ENCODE measurements at regions not wholly inside any gene's neighbourhood (a gene's known extent, or its start where the extent isn't known, plus 50 kb on each side); places are given as distances from the start of the nearest gene placed in this dataset.
"Not testable (repeated sequence)": the region's sequence is repeated elsewhere in the genome, so short reads cannot be mapped to it uniquely, and the experiment has no call there.

- no peak for DNase-seq (ENCODE audit: low read depth in 4 of 4, low spot score in 3 of 4)
Measured at GRCh38 chr14:81738946-81739659, 205.4 kb upstream of the SEL1L start.

- no peak for DNase-seq (ENCODE audit: low read depth in 4 of 4, low spot score in 3 of 4)
Measured at GRCh38 chr14:81743605-81744004, 210.0 kb upstream of the SEL1L start.

GRCh38 chr14:81751198-81751597 lies 217.5 kb upstream of the SEL1L start:
- DNase-seq (ENCODE audit: low read depth in 4 of 4, low spot score in 3 of 4) = no peak

GRCh38 chr14:81759541-81759940 lies 225.9 kb upstream of the SEL1L start:
- DNase-seq (ENCODE audit: low read depth in 4 of 4, low spot score in 3 of 4) = no peak

- DNase-seq (ENCODE audit: low read depth in 4 of 4, low spot score in 3 of 4) = no peak
Measured at GRCh38 chr14:81765651-81766275, 232.1 kb upstream of the SEL1L start.

GRCh38 chr14:81766321-81766915 lies 232.8 kb upstream of the SEL1L start:
- DNase-seq (ENCODE audit: low read depth in 4 of 4, low spot score in 3 of 4) = no peak

- DNase-seq (ENCODE audit: low read depth in 4 of 4, low spot score in 3 of 4) = no peak
Measured at GRCh38 chr14:81767266-81767995, 233.8 kb upstream of the SEL1L start.

GRCh38 chr14:81771651-81772275 lies 238.1 kb upstream of the SEL1L start:
- no peak for DNase-seq (ENCODE audit: low read depth in 4 of 4, low spot score in 3 of 4)

- DNase-seq (ENCODE audit: low read depth in 4 of 4, low spot score in 3 of 4) = no peak
Measured at GRCh38 chr14:81772381-81772780, 238.7 kb upstream of the SEL1L start.

GRCh38 chr14:81776531-81776930 lies 242.9 kb upstream of the SEL1L start:
- no peak for DNase-seq (ENCODE audit: low read depth in 4 of 4, low spot score in 3 of 4)

- DNase-seq (ENCODE audit: low read depth in 4 of 4, low spot score in 3 of 4) = not testable (repeated sequence)
Measured at GRCh38 chr14:81781798-81782197, 248.1 kb upstream of the SEL1L start.

GRCh38 chr14:81784084-81784483 lies 250.4 kb upstream of the SEL1L start:
- no peak for DNase-seq (ENCODE audit: low read depth in 4 of 4, low spot score in 3 of 4)

GRCh38 chr14:81797315-81797714 lies 263.7 kb upstream of the SEL1L start:
- DNase-seq (ENCODE audit: low read depth in 4 of 4, low spot score in 3 of 4) = no peak

- DNase-seq (ENCODE audit: low read depth in 4 of 4, low spot score in 3 of 4) = no peak
Measured at GRCh38 chr14:81801921-81802320, 268.3 kb upstream of the SEL1L start.

GRCh38 chr14:81802341-81802740 lies 268.7 kb upstream of the SEL1L start:
- DNase-seq (ENCODE audit: low read depth in 4 of 4, low spot score in 3 of 4) = no peak

GRCh38 chr14:81805785-81806184 lies 272.1 kb upstream of the SEL1L start:
- DNase-seq (ENCODE audit: low read depth in 4 of 4, low spot score in 3 of 4) = no peak

GRCh38 chr14:81811705-81812269 lies 278.1 kb upstream of the SEL1L start:
- DNase-seq (ENCODE audit: low read depth in 4 of 4, low spot score in 3 of 4) = no peak

- no peak for DNase-seq (ENCODE audit: low read depth in 4 of 4, low spot score in 3 of 4)
Measured at GRCh38 chr14:81818271-81818670, 284.6 kb upstream of the SEL1L start.

GRCh38 chr14:81819344-81819743 lies 285.7 kb upstream of the SEL1L start:
- DNase-seq (ENCODE audit: low read depth in 4 of 4, low spot score in 3 of 4) = no peak

GRCh38 chr14:81819910-81820309 lies 286.3 kb upstream of the SEL1L start:
- DNase-seq (ENCODE audit: low read depth in 4 of 4, low spot score in 3 of 4) = no peak

GRCh38 chr14:81826081-81826480 lies 292.4 kb upstream of the SEL1L start:
- no peak for DNase-seq (ENCODE audit: low read depth in 4 of 4, low spot score in 3 of 4)
